GM18867 (cell line): ENCODE measurements at regions not wholly inside any gene's neighbourhood (a gene's known extent, or its start where the extent isn't known, plus 50 kb on each side); places are given as distances from the start of the nearest gene placed in this dataset.

Experiments used
- ATAC-seq: cut with Tn5 transposase; IDR thresholded peaks from one replicate; pipeline ENCODE4 v1.9.1; 2021; ENCODE audit warnings: mild to moderate bottlenecking, moderate library complexity; ENCODE audit not compliant: unreplicated experiment

- no peak for ATAC-seq
Measured at GRCh38 chr10:130802301-130802700, 509.2 kb downstream of the TCERG1L start.

GRCh38 chr10:130804281-130804680, 507.2 kb downstream of the TCERG1L start:
- ATAC-seq, result no peak

DNA sequence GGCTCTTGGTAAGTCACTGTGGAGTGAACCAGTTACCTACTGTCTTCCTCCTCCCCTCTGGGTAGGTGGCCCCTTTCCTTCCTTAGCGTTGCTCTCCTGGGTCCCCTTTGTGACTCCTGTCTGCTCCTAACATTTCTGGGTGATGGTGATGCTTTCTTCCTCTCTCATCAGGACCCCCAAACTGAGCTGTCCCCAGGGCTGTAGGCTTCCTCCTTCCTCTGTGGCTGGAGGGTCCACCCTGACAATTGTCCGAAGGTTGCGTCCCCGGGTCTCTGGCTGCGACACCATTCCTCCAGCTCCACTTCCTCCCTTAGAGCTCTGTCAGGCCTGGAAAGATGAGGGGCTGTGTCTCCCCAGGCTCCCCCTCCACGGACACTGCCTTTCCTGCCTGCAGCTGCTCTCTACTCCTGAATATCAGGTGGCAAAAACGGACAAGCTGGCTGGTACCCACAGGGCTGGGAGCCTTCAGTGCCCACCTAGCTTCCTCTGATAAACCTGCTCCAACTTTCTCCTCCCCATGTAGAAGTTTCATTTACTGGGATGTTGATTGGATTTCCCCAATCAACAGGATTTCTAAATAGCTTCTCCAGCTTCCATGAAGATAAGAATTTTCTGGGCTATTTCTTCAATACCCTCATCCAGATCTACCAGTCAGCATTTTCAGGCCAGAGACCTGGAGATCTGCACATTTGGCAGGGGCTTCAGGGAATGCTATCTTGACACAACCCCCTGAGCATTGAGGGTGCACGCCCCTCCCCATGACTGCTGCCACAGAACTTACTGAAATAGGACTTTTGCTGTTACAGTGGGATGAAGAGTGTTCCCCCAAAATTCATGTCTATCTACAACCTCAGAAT, 506.5 kb downstream of the TCERG1L start:
- no peak for ATAC-seq

GRCh38 chr10:130805635-130806030, 505.9 kb downstream of the TCERG1L start:
- no peak for ATAC-seq

DNA sequence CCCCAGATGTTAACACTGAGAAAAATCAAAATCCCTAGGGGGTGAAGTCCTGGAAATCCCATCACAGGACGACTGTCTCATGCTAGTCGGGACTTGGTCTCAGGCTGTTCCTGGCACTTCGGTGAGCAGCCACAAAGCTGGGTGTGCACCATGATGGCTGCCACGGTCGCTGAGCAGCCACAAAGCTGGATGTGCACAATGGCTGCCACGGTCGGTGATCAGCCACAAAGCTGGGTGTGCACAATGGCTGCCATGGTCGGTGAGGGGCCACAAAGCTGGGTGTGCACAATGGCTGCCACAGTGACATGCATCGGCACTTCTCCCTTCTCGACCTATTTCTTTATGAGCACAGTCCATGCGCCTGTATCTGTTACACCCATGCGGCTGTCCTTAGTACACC, 505.1 kb downstream of the TCERG1L start:
- no peak for ATAC-seq

DNA sequence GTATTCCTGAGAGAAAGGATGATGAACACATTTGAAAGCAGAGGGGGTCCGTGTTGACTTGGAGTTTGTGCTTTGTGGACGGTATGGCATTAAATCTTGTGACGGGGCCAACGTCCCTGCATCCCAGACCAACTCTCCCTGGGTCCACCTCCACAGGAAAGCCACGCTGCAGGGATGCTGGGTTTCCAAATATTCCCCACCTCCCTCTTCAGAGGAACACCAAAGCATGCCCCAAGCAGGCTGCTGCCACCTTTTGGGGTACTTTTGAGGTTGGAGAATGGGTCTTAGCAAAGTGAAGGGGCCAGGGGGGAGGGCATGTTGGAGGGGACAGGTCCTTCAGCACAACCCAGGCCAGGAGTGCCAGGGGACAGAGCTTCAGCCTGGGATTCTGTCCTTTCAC, 504.4 kb downstream of the TCERG1L start:
- ATAC-seq, result no peak

- no peak for ATAC-seq
Measured at GRCh38 chr10:130807721-130808120, 503.8 kb downstream of the TCERG1L start.

DNA sequence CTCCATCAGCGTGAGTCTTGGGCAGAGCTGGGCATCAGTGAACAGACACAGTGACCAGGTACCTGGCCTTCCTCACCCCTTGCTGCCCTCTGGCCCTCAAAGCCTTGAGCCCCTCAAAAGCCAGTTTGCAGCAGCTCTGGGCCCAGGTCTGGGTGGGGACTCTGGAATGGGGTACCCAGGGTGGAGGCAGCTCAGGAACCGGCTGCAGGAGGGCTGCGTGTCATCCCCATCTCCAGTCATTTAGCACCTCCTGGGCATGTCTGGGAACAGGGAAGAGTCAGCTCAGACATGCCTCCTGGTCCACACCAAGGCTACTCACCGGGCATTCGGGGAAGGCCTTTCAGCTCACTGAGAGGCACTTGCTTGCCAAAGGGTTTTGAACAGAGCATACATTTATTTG, 503.3 kb downstream of the TCERG1L start:
- ATAC-seq, result no peak

GRCh38 chr10:130808686-130809085, 502.8 kb downstream of the TCERG1L start:
- ATAC-seq, result no peak

- no peak for ATAC-seq
Measured at GRCh38 chr10:130809181-130809580, 502.3 kb downstream of the TCERG1L start.

- no peak for ATAC-seq
Measured at GRCh38 chr10:130809761-130810515, 501.6 kb downstream of the TCERG1L start.

DNA sequence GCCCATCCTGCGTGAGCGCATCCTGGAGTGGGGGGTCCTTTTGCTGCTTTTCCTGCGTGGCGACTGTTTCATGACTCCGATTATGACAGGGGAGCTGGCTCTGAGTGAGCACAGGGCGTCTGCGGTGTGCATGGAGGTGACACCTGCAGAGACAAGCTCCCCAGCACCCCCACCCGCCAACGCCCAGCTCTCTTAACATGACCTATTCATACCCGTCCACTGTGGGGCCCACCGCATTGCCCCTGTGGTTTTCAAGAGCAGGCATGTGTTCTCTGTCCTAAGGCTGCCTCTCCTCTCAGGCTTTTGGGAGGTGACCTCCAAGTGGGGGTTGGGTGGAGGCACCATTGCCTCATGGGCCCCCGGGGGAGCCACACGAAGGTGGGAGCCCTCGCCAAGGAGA, 500.7 kb downstream of the TCERG1L start:
- ATAC-seq, result no peak

DNA sequence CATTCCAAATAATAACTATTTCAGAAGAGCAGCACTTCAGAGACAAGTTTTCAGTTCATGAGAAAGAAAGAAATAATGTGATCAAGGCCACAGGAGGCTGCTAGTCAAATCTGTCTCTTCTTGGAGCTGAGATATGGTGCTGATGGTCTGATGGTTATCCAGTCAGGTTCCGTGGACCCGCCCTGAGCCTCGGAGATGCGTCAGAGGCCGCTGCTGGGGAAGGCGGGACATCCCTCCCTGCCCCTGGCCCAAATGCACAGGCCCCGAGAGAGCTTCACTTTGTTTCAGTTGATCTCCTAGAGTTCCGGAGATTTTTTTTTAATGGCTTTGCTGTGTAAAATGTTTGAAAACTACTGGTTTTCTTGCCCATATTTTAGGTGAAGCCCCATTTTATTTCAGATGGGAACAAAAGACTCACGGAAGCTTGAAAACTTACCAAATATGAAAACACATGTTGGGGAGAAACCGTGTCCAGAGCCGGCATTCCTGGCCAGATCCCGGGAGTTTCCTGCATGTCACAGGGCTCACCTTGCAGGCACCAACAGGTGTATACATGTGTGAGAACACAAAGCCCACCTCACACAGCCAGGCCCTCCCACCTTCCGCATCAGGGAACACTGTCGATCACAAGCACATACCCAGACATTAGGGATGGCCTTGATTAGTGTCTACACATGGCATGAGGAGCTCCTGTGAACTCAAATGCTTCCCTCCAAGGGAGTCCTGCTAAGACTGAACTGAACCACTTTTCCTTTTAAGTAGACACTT, 499.0 kb downstream of the TCERG1L start:
- no peak for ATAC-seq

- ATAC-seq, result no peak
Measured at GRCh38 chr10:130814610-130815009, 496.9 kb downstream of the TCERG1L start.

GRCh38 chr10:130816116-130816901, 495.2 kb downstream of the TCERG1L start:
- no peak for ATAC-seq

- no peak for ATAC-seq
Measured at GRCh38 chr10:130817046-130817624, 494.4 kb downstream of the TCERG1L start.

DNA sequence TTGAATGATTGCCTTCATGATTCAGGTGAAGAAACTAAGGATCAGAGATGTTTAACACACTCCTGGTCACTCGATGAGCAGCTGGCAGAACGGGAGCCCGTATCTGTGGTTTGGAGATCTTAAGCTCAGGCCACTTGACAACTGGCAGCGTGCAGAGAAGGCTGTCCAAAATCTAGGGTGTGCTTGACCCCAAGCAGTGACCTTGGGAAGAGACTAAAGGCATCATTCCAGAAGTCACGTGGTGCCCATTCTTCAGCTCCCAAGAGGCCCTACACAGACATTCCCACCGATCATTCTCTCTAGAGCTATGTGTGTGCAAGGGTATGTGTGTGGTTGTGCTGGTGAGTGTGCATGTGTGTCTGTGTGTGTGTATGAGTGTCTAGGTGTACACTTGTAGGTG, 493.8 kb downstream of the TCERG1L start:
- ATAC-seq, result no peak

DNA sequence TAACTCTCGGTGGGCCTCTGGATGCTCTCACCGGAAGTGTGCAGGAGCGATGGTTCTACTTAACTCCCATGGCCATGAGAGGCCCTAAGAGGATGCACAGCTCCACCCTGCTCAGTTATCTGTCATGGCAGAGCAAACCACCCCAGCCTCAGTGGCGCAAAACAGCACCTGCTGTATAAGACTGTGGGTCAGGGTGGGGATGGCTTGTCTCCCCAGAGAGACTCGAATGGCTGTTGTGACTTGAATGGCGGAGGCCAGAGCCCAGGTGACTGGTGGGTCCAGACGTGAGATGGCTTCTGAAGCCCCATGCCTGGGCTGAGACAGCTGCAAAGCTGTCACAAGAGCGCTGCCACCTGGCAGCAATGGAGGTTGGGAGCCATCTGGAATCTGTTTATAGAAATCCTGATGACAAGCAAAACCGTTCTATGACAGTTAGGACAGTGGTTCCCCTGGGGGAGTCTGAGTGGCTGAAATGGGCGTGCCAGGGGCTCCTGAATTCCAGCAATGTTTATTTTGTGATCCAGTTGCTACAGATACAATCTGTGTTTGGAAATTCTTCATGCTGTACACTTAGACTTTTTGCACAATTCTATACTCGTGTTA, 490.5 kb downstream of the TCERG1L start:
- ATAC-seq, result no peak

DNA sequence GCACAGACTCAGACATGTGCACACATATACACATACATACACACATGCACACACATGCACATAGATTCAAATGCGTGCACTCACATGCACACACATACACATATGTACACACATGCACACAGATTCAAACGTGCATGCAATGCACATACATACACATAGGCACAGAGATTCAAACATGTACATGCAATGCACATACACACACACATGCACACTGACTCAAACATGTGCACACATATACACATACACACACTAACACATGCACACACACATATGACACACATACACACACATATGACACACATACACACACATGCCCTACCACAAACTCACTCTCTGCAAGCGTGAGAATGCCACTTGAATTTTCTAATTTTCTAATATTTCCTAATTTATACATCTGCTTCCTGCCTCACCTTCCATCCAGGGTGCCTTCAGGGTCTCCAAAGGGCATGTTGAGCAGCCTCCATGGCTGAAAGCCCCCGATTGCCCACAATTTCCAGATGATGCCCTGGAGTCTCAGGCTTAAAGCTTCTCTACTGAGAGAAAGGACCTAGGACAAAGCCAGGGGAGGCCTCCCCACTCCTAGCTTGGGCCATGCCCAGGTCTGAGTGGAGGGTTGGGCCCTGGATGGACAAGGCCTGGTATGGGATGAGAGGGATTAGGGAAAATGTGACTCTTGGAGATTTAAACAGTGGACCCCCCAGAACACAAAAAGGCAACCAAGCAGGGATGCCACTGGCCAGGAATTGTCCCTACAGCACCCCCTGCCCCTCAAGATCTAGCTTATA, 487.1 kb downstream of the TCERG1L start:
- ATAC-seq, result no peak
